Right lobe of liver (tissue), 6 donors: ENCODE measurements at regions not wholly inside any gene's neighbourhood (a gene's known extent, or its start where the extent isn't known, plus 50 kb on each side); places are given as distances from the start of the nearest gene placed in this dataset.
A peak's percentile ranks its signal among the peaks of the same experiment; 100 is the strongest.

Experiments
- ATAC-seq, 4 donors: fragments of 200-7000 bp; cut with Tn5 transposase; one replicate each; pipeline ENCODE4 v1.9.1; 2020; ENCODE audit warnings: mild to moderate bottlenecking in 4 of 4, moderate library complexity in 4 of 4
- DNase-seq, 3 donors: peaks; one replicate each; pipeline ENCODE4 v3.0.0-alpha.2; 2020
- H3K27ac ChIP-seq, 3 donors: fragments of 200-600 bp; one replicate each; pipeline ENCODE4 v1.8.0; 2022
- H3K27me3 ChIP-seq, 2 donors: fragments of 200-600 bp; one replicate each; pipeline ENCODE4 v1.8.0; 2022
- H3K36me3 ChIP-seq, 4 donors: fragments of 200-600 bp; sonication (generic) in 1 of 4; one replicate each; pipeline versions ENCODE4 v1.5.1 to v1.8.0; 2017 to 2022; ENCODE audit warnings: control low read depth in 1 of 4
- H3K4me1 ChIP-seq, 4 donors: fragments of 200-600 bp; sonication (generic) in 1 of 4; one replicate each; pipeline versions ENCODE4 v1.5.1 to v1.8.0; 2017 to 2022; ENCODE audit warnings: control low read depth in 1 of 4
- H3K4me3 ChIP-seq, 3 donors: fragments of 200-600 bp; one replicate each; pipeline ENCODE4 v1.8.0; 2022
- H3K9me3 ChIP-seq, 4 donors: fragments of 200-600 bp; sonication (generic) in 1 of 4; one replicate each; pipeline versions ENCODE4 v1.5.1 to v1.8.0; 2017 to 2022; ENCODE audit warnings: control low read depth in 1 of 4
- POLR2A ChIP-seq: fragments of 450-650 bp; IDR thresholded peaks from one replicate; pipeline ENCODE4 v1.6.1; 2017; ENCODE audit warnings: antibody characterized with exemption, mild to moderate bottlenecking
- WGBS: methylation state at CpG from one replicate; pipeline ENCODE4 v1.1.6; 2018; ENCODE audit warnings: low coverage, low lambda C conversion rate; ENCODE audit not compliant: insufficient coverage; ENCODE audit errors: missing lambda C conversion rate; 5-methylcytosine and 5-hydroxymethylcytosine counted together
- intact Hi-C, 2 donors: fragments of 100-400 bp; cut with DNase I; formaldehyde crosslinking; loops; one replicate each; pipeline versions ENCODE4 v1.11.2 to v1.14.1; 2022
- TF ChIP-seq, protein P1 (sequence below), 4 donors: fragments of 200-600 bp in 3 of 4; fragments of 450-650 bp in 1 of 4; IDR thresholded peaks; one replicate each; pipeline versions ENCODE4 v1.5.1 to v1.8.0; 2016 to 2022; ENCODE audit warnings: antibody characterized with exemption in 4 of 4, mild to moderate bottlenecking in 2 of 4
- donor health status: DM: no; HTN: yes; CAD: no.
- donor health status: DM: no; HTN: no; CAD: no.
- donor health status: DM: no; HTN: no; CAD: no.
- donor health status: DM: no; HTN: yes; CAD: no.
- donor health status: DM: no; HTN: yes; CAD: no.

DNA sequence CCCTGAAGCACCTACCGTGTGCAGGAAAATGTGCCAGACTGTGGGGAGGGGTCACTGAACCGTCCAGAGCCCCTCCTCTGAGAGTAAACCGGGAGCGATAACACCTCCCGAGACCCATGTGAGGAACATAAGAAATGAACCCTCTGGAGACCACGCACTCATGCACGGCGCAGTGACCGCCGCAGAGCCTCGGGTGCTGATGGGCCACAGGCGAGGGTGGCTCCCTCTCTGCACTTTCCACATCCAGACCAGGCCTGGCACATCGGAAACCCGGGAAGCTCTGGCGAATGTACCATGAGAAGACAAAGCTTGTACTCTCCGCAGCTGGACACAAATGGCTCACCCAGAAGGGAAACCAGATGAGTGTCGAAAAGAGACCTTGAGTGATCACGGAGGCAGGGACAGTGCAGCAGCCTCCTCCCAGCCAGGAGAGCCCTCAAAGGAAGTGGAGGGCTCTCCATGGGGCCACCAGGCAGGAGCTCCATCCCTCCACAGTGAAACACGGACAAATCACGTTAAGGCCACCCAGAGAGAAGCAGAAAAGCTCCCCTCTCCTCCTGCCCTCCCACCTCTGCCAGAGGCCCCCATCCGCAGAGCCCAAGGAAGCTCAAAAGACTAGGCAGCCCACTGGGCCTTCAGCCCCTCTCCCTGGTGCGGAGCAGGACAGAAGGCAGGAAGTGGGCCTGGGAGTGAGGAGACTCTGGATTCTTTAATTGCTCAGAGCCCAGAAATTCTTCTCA, 178.1 kb upstream of the PPP2R2D start:
- H3K27ac ChIP-seq: no peak overlapping the region
- whole genome bisulfite sequencing: 81% methylated on average over 11 of the region's 22 CpGs
- TF ChIP-seq, protein P1, sequence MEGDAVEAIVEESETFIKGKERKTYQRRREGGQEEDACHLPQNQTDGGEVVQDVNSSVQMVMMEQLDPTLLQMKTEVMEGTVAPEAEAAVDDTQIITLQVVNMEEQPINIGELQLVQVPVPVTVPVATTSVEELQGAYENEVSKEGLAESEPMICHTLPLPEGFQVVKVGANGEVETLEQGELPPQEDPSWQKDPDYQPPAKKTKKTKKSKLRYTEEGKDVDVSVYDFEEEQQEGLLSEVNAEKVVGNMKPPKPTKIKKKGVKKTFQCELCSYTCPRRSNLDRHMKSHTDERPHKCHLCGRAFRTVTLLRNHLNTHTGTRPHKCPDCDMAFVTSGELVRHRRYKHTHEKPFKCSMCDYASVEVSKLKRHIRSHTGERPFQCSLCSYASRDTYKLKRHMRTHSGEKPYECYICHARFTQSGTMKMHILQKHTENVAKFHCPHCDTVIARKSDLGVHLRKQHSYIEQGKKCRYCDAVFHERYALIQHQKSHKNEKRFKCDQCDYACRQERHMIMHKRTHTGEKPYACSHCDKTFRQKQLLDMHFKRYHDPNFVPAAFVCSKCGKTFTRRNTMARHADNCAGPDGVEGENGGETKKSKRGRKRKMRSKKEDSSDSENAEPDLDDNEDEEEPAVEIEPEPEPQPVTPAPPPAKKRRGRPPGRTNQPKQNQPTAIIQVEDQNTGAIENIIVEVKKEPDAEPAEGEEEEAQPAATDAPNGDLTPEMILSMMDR (IDR thresholded peaks at IDR 0.05): no peak
- no peak for TF ChIP-seq POLR2A
- no peaks in the 10 kb centered on the region for H3K27me3 ChIP-seq
- H3K36me3 ChIP-seq: no peaks in the 10 kb centered on the region
- peaks cover 0 to 4% (median 0%) of the 10 kb centered on the region in 4 donors for H3K4me1 ChIP-seq
- H3K4me3 ChIP-seq: no peak overlapping the region
- no peaks in the 10 kb centered on the region for H3K9me3 ChIP-seq
- DNase-seq (peak in 1 of 3 donors; percentile 23), ATAC-seq (no peak)
- intact Hi-C loops: no loop called here

DNA sequence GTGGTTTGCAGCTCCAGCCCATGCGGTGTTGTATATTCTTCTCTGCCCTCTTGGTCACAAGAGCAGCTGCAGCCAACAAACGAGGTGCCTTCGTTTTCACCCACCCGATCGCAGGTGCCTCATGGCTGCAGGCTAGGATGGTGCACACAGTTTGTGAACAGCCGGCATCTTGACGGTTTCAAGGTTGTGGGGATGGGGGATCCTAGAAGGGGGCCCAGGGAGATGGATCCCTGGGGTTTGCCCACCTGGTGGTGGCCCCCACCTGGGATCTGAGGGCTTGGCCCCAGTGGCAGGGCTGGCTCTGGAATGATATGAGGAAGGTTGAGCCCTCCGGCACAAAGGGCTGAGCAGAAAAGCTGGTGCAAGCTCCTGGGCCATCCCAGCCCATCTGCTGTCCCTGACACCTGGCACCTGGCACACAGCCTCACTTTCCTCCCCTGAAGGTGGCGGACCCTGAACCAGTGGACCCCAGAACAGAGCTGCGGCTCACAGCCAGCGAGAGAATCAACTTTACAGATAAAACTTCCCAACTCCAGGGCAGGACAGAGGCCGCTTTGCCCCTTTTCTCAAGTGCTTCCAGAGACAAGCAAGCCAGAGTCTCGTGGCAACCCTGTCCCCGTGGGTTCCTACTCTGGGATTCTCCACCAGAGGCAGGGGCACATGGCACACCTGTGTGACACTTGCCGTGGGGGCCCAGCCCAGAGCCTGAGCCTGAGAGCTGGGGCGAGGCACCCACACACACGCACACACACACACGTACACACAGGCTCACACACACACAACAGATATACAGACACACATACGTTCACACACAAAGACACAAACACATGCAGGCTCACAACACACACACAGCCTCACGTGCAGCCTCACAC, 177.3 kb upstream of the PPP2R2D start:
- intact Hi-C loops: no loop called here
- Histone ChIP-seq H3K27ac (no peak overlapping the region), H3K9me3 (no peaks in the 10 kb centered on the region), H3K36me3 (no peaks in the 10 kb centered on the region), H3K4me1 (peaks cover 0 to 4% (median 0%) of the 10 kb centered on the region in 4 donors), H3K27me3 (no peaks in the 10 kb centered on the region), H3K4me3 (no peak overlapping the region)
- ATAC-seq: no peak
- DNase-seq: peak in 2 of 3 donors; percentile 25 to 39
- WGBS: 85% methylated on average over 13 of the region's 20 CpGs
- TF ChIP-seq, protein P1 (IDR thresholded peaks at IDR 0.05): no peak
- TF ChIP-seq POLR2A: no peak

DNA sequence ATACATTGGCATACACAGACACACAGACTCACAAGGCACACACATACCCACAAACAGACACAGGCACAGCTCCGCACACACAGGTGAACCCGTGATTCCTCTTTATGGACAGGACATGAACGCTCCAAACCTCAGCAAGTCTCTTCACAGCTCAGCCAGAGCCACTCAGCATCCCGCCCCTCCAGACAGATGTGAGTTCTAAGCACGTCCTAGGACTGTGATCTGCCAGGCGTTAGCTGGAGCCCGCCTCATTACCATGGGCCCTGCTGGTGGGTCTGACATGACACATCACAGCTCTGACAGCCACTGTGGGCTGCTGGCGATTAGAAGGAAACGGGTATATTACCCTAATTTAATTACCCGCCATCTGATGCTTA, 176.7 kb upstream of the PPP2R2D start:
- DNase-seq (peak in 1 of 3 donors; percentile 35), ATAC-seq (no peak)
- Histone ChIP-seq H3K4me1 (peaks cover 0 to 4% (median 0%) of the 10 kb centered on the region in 4 donors), H3K27me3 (no peaks in the 10 kb centered on the region), H3K27ac (no peak overlapping the region), H3K4me3 (no peak overlapping the region), H3K36me3 (no peaks in the 10 kb centered on the region), H3K9me3 (no peaks in the 10 kb centered on the region)
- 75% methylated on average over 6 of the region's 10 CpGs for WGBS
- intact Hi-C loops: no loop called here
- TF ChIP-seq, protein P1 (IDR thresholded peaks at IDR 0.05): no peak
- TF ChIP-seq POLR2A: no peak

DNA sequence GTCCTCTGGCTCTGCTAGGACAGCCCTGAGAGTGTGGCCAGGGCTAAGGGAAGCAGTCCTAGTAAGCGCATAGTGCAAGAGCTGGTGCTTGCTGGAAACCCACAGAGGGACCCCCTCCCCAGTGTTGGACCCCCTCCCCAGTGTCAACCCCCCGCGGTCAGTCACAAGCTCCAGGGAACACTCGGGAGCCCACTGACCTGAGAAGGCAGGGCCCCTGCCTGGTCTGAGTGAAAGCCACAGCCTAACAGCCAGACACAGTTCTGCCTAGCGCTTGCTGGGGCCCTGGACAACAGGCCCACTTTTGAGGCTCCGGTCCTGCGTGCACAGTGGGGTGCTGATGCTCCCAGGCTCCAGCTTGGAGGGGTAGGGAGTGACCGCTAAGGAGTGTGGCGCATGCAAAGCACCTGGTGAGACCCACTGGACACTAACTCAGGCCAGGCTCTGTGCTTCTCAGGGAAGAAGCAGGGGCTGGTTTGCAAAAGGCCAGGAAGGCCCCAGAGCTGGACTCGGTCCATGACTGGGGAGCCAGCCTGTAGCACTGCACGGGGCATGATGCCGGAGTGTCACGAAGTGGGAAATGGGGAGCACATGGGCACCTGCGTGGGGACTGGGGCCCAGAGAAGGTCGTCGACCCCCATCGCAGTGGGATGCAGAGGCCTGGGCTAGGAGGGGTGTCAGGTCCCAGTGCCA, 175.8 kb upstream of the PPP2R2D start:
- no peak for ATAC-seq
- peaks cover 0 to 4% (median 0%) of the 10 kb centered on the region in 4 donors for H3K4me1 ChIP-seq
- H3K27ac ChIP-seq: no peak overlapping the region
- intact Hi-C loops: no loop called here
- peak in 2 of 3 donors; percentile 31 to 38 for DNase-seq
- H3K36me3 ChIP-seq: no peaks in the 10 kb centered on the region
- no peak overlapping the region for H3K4me3 ChIP-seq
- TF ChIP-seq POLR2A: no peak
- TF ChIP-seq, protein P1 (IDR thresholded peaks at IDR 0.05): no peak
- no peaks in the 10 kb centered on the region for H3K9me3 ChIP-seq
- 80% methylated on average over 8 of the region's 17 CpGs for WGBS
- no peaks in the 10 kb centered on the region for H3K27me3 ChIP-seq
